Endothelial cell of umbilical vein (primary cell): ENCODE measurements at regions not wholly inside any gene's neighbourhood (a gene's known extent, or its start where the extent isn't known, plus 50 kb on each side); places are given as distances from the start of the nearest gene placed in this dataset.

Experiments
- BruUV-seq: library from RNA; stranded (reverse); fragments of 400-500 nt; replicated peaks from 2 replicates; lab custom pipeline; 2021; lab: Mats Ljungman, UMichigan
- CTCF ChIA-PET: fragments of 300-600, 350-600 bp; sonication (Branson Sonifier 250); formaldehyde crosslinking; loops from one replicate; lab custom pipeline; 2021; ENCODE audit warnings: antibody characterized with exemption, inconsistent platforms; lab: Charles Lee
- POLR2A ChIA-PET: fragments of 300-600, 350-600 bp; sonication (Branson Sonifier 250); formaldehyde crosslinking; loops from one replicate; lab custom pipeline; 2021; ENCODE audit warnings: antibody characterized with exemption, inconsistent platforms; lab: Charles Lee
- DNase-seq: peaks from one replicate; pipeline ENCODE4 v3.0.0-alpha.2; 2011; ENCODE audit warnings: low read depth, low spot score
- FAIRE-seq: peaks from 2 replicates; lab custom pipeline; 2011; peaks lifted over from hg19 to GRCh38; lab: Jason Lieb, UNC
- H2AFZ ChIP-seq: 2 replicates; pipeline ENCODE4 v1.6.0; 2012; ENCODE audit warnings: low read depth, low read length, control low read depth, inconsistent platforms
- H3K27ac ChIP-seq: 2 replicates; pipeline ENCODE4 v1.5.1; 2011; ENCODE audit warnings: low read depth, mild to moderate bottlenecking, control low read depth, low read length, moderate library complexity; ENCODE audit not compliant: insufficient read depth
- H3K27me3 ChIP-seq, 2 experiments: 2 replicates each; pipeline versions ENCODE4 v1.6.0 to v1.6.1; 2011; ENCODE audit warnings: low read length in 2 of 2, mixed read lengths in 1 of 2; ENCODE audit not compliant: control insufficient read depth in 2 of 2, insufficient read depth in 2 of 2
- H3K36me3 ChIP-seq, 2 experiments: 2 replicates in 1 of 2; 3 replicates in 1 of 2; pipeline ENCODE4 v1.5.1; 2011; ENCODE audit warnings: low read length in 2 of 2, mild to moderate bottlenecking in 1 of 2, moderate library complexity in 1 of 2; ENCODE audit not compliant: control insufficient read depth in 2 of 2, insufficient read depth in 2 of 2; ENCODE audit errors: extremely low read depth in 1 of 2
- H3K4me1 ChIP-seq: 3 replicates; pipeline ENCODE4 v1.5.1; 2011; ENCODE audit warnings: mild to moderate bottlenecking, low read length; ENCODE audit not compliant: control insufficient read depth, insufficient read depth; ENCODE audit errors: extremely low read depth
- H3K4me2 ChIP-seq: 2 replicates; pipeline ENCODE4 v1.6.1; 2011; ENCODE audit warnings: low read length, control low read depth, mixed read lengths; ENCODE audit not compliant: insufficient read depth
- H3K4me3 ChIP-seq, 3 experiments: fragments of 200-600 bp in 1 of 3; sonication (generic), shearing (Covaris generic) in 1 of 3; replicated peaks in 1 of 3; 2 replicates each; pipeline ENCODE4 v1.5.1; 2011 to 2016; ENCODE audit warnings: control low read depth in 3 of 3, low read length in 3 of 3, mild to moderate bottlenecking in 2 of 3, inconsistent platforms in 1 of 3, low read depth in 1 of 3, moderate library complexity in 1 of 3; ENCODE audit not compliant: insufficient read depth in 1 of 3
- H3K79me2 ChIP-seq: 2 replicates; pipeline ENCODE4 v1.6.0; 2012; ENCODE audit warnings: low read length, inconsistent platforms; ENCODE audit not compliant: control insufficient read depth, insufficient read depth
- H3K9ac ChIP-seq: replicated peaks from 2 replicates; pipeline ENCODE3; 2011; ENCODE audit warnings: low read length, control low read depth; ENCODE audit not compliant: insufficient read depth; ENCODE audit errors: extremely low read depth
- H3K9me1 ChIP-seq: replicated peaks from 3 replicates; pipeline ENCODE4 v1.6.0; 2011; ENCODE audit warnings: mild to moderate bottlenecking, low read length; ENCODE audit not compliant: control insufficient read depth, insufficient read depth; ENCODE audit errors: extremely low read depth
- H3K9me3 ChIP-seq: replicated peaks from 2 replicates; pipeline ENCODE4 v1.5.1; 2012; ENCODE audit warnings: low read length, inconsistent platforms; ENCODE audit not compliant: control insufficient read depth, insufficient read depth
- H4K20me1 ChIP-seq: replicated peaks from 2 replicates; pipeline ENCODE3; 2011; ENCODE audit warnings: mild to moderate bottlenecking, low read length; ENCODE audit not compliant: control insufficient read depth, insufficient read depth; ENCODE audit errors: extremely low read depth
- EZH2 ChIP-seq: IDR thresholded peaks from 2 replicates; pipeline ENCODE4 v1.6.1; 2012; ENCODE audit warnings: borderline replicate concordance, low read depth, mild to moderate bottlenecking, moderate library complexity, low read length, inconsistent platforms; ENCODE audit not compliant: severe bottlenecking
- FOS ChIP-seq: IDR thresholded peaks from 2 replicates; pipeline ENCODE4 v1.6.1; 2011; ENCODE audit warnings: mild to moderate bottlenecking, low read length, moderate library complexity, borderline replicate concordance; ENCODE audit not compliant: insufficient read depth
- GATA2 ChIP-seq: IDR thresholded peaks from 2 replicates; pipeline ENCODE4 v1.7.0; 2011; ENCODE audit warnings: low read depth, mild to moderate bottlenecking, moderate library complexity, mixed read lengths, low read length; ENCODE audit not compliant: insufficient read length, insufficient read depth
- JUN ChIP-seq: IDR thresholded peaks from 2 replicates; pipeline ENCODE4 v1.6.1; 2011; ENCODE audit warnings: borderline replicate concordance, low read depth; ENCODE audit not compliant: insufficient read length, insufficient read depth
- MYC ChIP-seq: IDR thresholded peaks from one replicate; pipeline ENCODE4 v1.6.1; 2011; ENCODE audit warnings: mild to moderate bottlenecking, low read depth, low read length
- POLR2A ChIP-seq: IDR thresholded peaks from 2 replicates; pipeline ENCODE4 v1.6.1; 2012; ENCODE audit warnings: low read depth, mild to moderate bottlenecking, control low read depth, low read length
- POLR2AphosphoS5 ChIP-seq: IDR thresholded peaks from 2 replicates; pipeline ENCODE4 v1.6.1; 2012; ENCODE audit warnings: low read depth, mild to moderate bottlenecking, control low read depth, low read length, moderate library complexity; ENCODE audit not compliant: insufficient read depth
- dilution Hi-C: fragments of 300-500 bp; cut with MboI; formaldehyde crosslinking; loops from one replicate; pipeline ENCODE4 v1.15.0; 2019; ENCODE audit warnings: low sequenced_read_pairs; ENCODE audit not compliant: extremely low pct_ligation_motif_present
- intact Hi-C: fragments of 100-400 bp; cut with micrococcal nuclease; formaldehyde crosslinking; loops from one replicate; pipeline ENCODE4 v1.10.0; 2022
- TF ChIP-seq, protein P1 (sequence below): IDR thresholded peaks from 2 replicates; pipeline ENCODE4 v1.6.1; 2011; ENCODE audit not compliant: insufficient read depth, insufficient read length
- TF ChIP-seq, protein P2 (sequence below), 2 donors: IDR thresholded peaks; 1 replicate in 1 of 2; 2 replicates in 1 of 2; pipeline ENCODE4 v1.5.1; 2011; ENCODE audit warnings: low read length in 2 of 2, mild to moderate bottlenecking in 2 of 2, moderate library complexity in 2 of 2, control low read depth in 1 of 2, inconsistent platforms in 1 of 2, low read depth in 1 of 2; ENCODE audit not compliant: insufficient read depth in 1 of 2; ENCODE audit errors: extremely low read depth in 1 of 2

DNA sequence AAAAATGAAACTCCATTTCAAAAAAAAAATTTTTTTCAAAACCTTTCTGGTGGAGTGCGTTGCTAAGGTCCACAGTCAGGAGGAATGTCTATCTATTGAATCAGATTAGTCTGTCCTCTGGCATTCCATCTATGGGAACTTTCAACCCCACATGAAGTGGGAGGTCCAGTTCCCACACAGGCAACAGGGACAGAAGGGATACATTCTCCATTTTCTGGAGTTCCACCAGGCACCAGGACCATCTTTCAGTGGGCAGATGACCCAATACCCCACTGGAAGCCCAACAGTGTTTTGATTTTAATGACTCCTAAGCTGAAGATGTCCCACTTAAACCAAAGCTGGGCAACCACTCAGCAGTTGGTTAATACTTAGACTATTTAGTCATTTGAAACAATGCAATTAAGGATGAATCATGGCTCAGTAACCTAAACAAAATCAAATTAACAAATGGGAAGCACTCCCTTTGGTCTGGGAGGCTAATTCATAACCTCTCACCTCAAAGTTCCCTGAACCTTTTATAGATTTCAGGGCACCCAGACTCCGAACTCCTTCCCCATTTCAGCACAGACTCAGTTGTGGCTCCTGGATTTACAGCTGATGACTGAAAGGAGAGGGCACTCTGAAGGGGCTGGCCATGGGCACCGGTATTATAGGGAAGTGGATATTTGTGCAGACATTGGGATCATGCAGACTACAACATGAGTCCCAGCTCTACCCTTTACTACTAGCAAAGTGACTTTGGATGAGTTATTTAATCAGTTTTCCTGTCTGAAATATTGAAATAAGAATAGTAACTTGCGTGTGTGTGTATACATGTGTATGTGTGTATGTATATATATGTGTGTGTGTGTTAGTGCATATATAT is 264.3 kb upstream of the LRTM1 start:
- POLR2A ChIA-PET = no interaction called here
- Histone ChIP-seq H4K20me1 (no peaks in the 10 kb centered on the region), H2AFZ (no peak overlapping the region), H3K4me1 (no peaks in the 10 kb centered on the region), H3K27me3 (no peaks in the 10 kb centered on the region), H3K4me2 (no peak overlapping the region), H3K9me3 (no peaks in the 10 kb centered on the region), H3K4me3 (no peak overlapping the region), H3K36me3 (no peaks in the 10 kb centered on the region), H3K27ac (no peak overlapping the region), H3K9me1 (no peaks in the 10 kb centered on the region), H3K9ac (no peak overlapping the region), H3K79me2 (no peaks in the 10 kb centered on the region)
- CTCF ChIA-PET = no interaction called here
- intact Hi-C loops (no loop called here), dilution Hi-C loops (no loop called here)
- no peak for TF ChIP-seq POLR2AphosphoS5
- TF ChIP-seq POLR2A = no peak
- no peak for TF ChIP-seq GATA2
- TF ChIP-seq, protein P1, sequence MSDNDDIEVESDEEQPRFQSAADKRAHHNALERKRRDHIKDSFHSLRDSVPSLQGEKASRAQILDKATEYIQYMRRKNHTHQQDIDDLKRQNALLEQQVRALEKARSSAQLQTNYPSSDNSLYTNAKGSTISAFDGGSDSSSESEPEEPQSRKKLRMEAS = no peak
- no peak for TF ChIP-seq EZH2
- TF ChIP-seq JUN = no peak
- TF ChIP-seq, protein P2, sequence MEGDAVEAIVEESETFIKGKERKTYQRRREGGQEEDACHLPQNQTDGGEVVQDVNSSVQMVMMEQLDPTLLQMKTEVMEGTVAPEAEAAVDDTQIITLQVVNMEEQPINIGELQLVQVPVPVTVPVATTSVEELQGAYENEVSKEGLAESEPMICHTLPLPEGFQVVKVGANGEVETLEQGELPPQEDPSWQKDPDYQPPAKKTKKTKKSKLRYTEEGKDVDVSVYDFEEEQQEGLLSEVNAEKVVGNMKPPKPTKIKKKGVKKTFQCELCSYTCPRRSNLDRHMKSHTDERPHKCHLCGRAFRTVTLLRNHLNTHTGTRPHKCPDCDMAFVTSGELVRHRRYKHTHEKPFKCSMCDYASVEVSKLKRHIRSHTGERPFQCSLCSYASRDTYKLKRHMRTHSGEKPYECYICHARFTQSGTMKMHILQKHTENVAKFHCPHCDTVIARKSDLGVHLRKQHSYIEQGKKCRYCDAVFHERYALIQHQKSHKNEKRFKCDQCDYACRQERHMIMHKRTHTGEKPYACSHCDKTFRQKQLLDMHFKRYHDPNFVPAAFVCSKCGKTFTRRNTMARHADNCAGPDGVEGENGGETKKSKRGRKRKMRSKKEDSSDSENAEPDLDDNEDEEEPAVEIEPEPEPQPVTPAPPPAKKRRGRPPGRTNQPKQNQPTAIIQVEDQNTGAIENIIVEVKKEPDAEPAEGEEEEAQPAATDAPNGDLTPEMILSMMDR (IDR thresholded peaks at IDR 0.05; ENCODE audit: extremely low read depth in 1 of 2, insufficient read depth in 1 of 2, low read depth in 1 of 2, low read length in 2 of 2) = no peak
- TF ChIP-seq MYC = no peak
- no peak for TF ChIP-seq FOS
- no peak for DNase-seq
- no TSS peak for BruUV-seq
- no peak for FAIRE-seq
